OCI-LY3 (cell line): ENCODE measurements at regions not wholly inside any gene's neighbourhood (a gene's known extent, or its start where the extent isn't known, plus 50 kb on each side); places are given as distances from the start of the nearest gene placed in this dataset.

Experiments
- H2AFZ ChIP-seq: fragments of 200-600, 300-600 bp; shearing (Covaris generic); 2 replicates; pipeline ENCODE4 v1.6.0; 2014; ENCODE audit warnings: antibody characterized with exemption, low read depth, low read length
- H3K27ac ChIP-seq: fragments of 200-600, 300-600 bp; sonication (generic); 2 replicates; pipeline ENCODE4 v1.5.1; 2014; ENCODE audit warnings: mild to moderate bottlenecking, low read length, moderate library complexity, mixed read lengths
- H3K27me3 ChIP-seq: fragments of 200-600, 300-600 bp; sonication (generic); 2 replicates; pipeline ENCODE4 v1.6.1; 2014; ENCODE audit warnings: low read depth, low read length, mixed read lengths
- H3K36me3 ChIP-seq: fragments of 200-600, 300-600 bp; sonication (generic); replicated peaks from 2 replicates; pipeline ENCODE3; 2014; ENCODE audit warnings: low read depth, low read length, mixed read lengths
- H3K4me1 ChIP-seq: fragments of 300-600, 200-600 bp; sonication (generic); 2 replicates; pipeline ENCODE4 v1.6.1; 2014; ENCODE audit warnings: low read length, mixed read lengths
- H3K4me2 ChIP-seq: fragments of 200-600, 300-600 bp; sonication (generic); 2 replicates; pipeline ENCODE4 v1.6.1; 2014; ENCODE audit warnings: low read length, mixed read lengths
- H3K4me3 ChIP-seq: fragments of 300-600, 200-600 bp; sonication (generic); 2 replicates; pipeline ENCODE4 v1.5.1; 2014; ENCODE audit warnings: antibody characterized with exemption, mild to moderate bottlenecking, low read length, moderate library complexity
- H3K79me2 ChIP-seq: fragments of 300-600, 200-600 bp; shearing (Covaris generic); 2 replicates; pipeline ENCODE4 v1.6.1; 2014; ENCODE audit warnings: mild to moderate bottlenecking, low read length, mixed read lengths
- H3K9ac ChIP-seq: fragments of 300-600, 200-600 bp; shearing (Covaris generic); 2 replicates; pipeline ENCODE4 v1.6.0; 2014; ENCODE audit warnings: mild to moderate bottlenecking, low read length, moderate library complexity
- H3K9me3 ChIP-seq: fragments of 200-600, 300-600 bp; shearing (Covaris generic); 2 replicates; pipeline ENCODE4 v1.6.1; 2014; ENCODE audit warnings: low read length, mixed read lengths; ENCODE audit not compliant: insufficient read depth
- H4K20me1 ChIP-seq: fragments of 200-600, 300-600 bp; sonication (generic); 2 replicates; pipeline ENCODE4 v1.6.1; 2016; ENCODE audit warnings: low read length, mixed read lengths; ENCODE audit not compliant: insufficient read depth
- CTCF ChIP-seq: fragments of 200-600, 300-600 bp; sonication (generic); IDR thresholded peaks from 2 replicates; pipeline ENCODE4 v1.5.1; 2014; ENCODE audit warnings: antibody characterized with exemption, low read length, low read depth
- EZH2phosphoT487 ChIP-seq: fragments of 200-600 bp; shearing (Covaris generic); IDR thresholded peaks from 2 replicates; pipeline ENCODE4 v1.6.1; 2018; ENCODE audit warnings: antibody characterized with exemption, mixed run types, low read depth

- Histone ChIP-seq H3K79me2 (no peaks in the 10 kb centered on the region), H2AFZ (no peak overlapping the region)
Observed at GRCh38 chr13:72181661-72182060, 314.7 kb upstream of the DACH1 start.

GRCh38 chr13:72180253-72180952 is 313.4 kb upstream of the DACH1 start:
- no peaks in the 10 kb centered on the region for H4K20me1 ChIP-seq
- H3K36me3 ChIP-seq = no peaks in the 10 kb centered on the region
- H3K4me3 ChIP-seq = no peak overlapping the region
- H3K4me1 ChIP-seq = no peaks in the 10 kb centered on the region
- no peak overlapping the region for H3K4me2 ChIP-seq
- H3K27me3 ChIP-seq = no peaks in the 10 kb centered on the region
- no peaks in the 10 kb centered on the region for H3K9me3 ChIP-seq
- H3K79me2 ChIP-seq = no peaks in the 10 kb centered on the region
- no peak overlapping the region for H3K27ac ChIP-seq
- no peak overlapping the region for H3K9ac ChIP-seq
- no peak for TF ChIP-seq CTCF
- no peak for TF ChIP-seq EZH2phosphoT487
- H2AFZ ChIP-seq = no peak overlapping the region

More at GRCh38 chr13:72181661-72182060, 314.7 kb upstream of the DACH1 start:
- Histone ChIP-seq H3K4me2 (no peak overlapping the region), H3K4me3 (no peak overlapping the region), H3K27me3 (no peaks in the 10 kb centered on the region), H4K20me1 (no peaks in the 10 kb centered on the region), H3K36me3 (no peaks in the 10 kb centered on the region), H3K9me3 (no peaks in the 10 kb centered on the region), H3K4me1 (no peaks in the 10 kb centered on the region), H3K9ac (no peak overlapping the region), H3K27ac (no peak overlapping the region)
- TF ChIP-seq CTCF (no peak), EZH2phosphoT487 (no peak)

- no peak for TF ChIP-seq EZH2phosphoT487
- TF ChIP-seq CTCF = no peak
- H3K27ac ChIP-seq = no peak overlapping the region
- no peak overlapping the region for H2AFZ ChIP-seq
- no peaks in the 10 kb centered on the region for H3K27me3 ChIP-seq
- no peak overlapping the region for H3K4me3 ChIP-seq
- no peaks in the 10 kb centered on the region for H3K79me2 ChIP-seq
- no peak overlapping the region for H3K9ac ChIP-seq
- no peak overlapping the region for H3K4me2 ChIP-seq
- no peaks in the 10 kb centered on the region for H3K9me3 ChIP-seq
- H3K36me3 ChIP-seq = no peaks in the 10 kb centered on the region
- no peaks in the 10 kb centered on the region for H3K4me1 ChIP-seq
- H4K20me1 ChIP-seq = no peaks in the 10 kb centered on the region
Observed at GRCh38 chr13:72174549-72174948, 307.5 kb upstream of the DACH1 start.

GRCh38 chr13:72170571-72170970 is 303.6 kb upstream of the DACH1 start:
- Histone ChIP-seq H3K79me2 (no peaks in the 10 kb centered on the region), H3K4me1 (no peaks in the 10 kb centered on the region), H3K27ac (no peak overlapping the region), H3K4me3 (no peak overlapping the region), H3K27me3 (no peaks in the 10 kb centered on the region), H3K9me3 (no peaks in the 10 kb centered on the region), H3K36me3 (no peaks in the 10 kb centered on the region), H4K20me1 (no peaks in the 10 kb centered on the region), H2AFZ (no peak overlapping the region), H3K9ac (no peak overlapping the region), H3K4me2 (no peak overlapping the region)
- TF ChIP-seq EZH2phosphoT487 (no peak), CTCF (no peak)
